ENCODE measurements at regions not wholly inside any gene's neighbourhood (a gene's known extent, or its start where the extent isn't known, plus 50 kb on each side); places are given as distances from the start of the nearest gene placed in this dataset.

GRCh38 chr7:131190146-131190545 lies 137.5 kb upstream of the MKLN1 start:
- no peaks in the 10 kb centered on the region for H3K27me3 ChIP-seq (replicated peaks; ENCODE audit: insufficient read depth, low read length)
- no peak for DNase-seq
- H3F3A ChIP-seq (ENCODE audit: insufficient read depth, low read length), result no peaks in the 10 kb centered on the region
- no peaks in the 10 kb centered on the region for H3K9me2 ChIP-seq (replicated peaks; ENCODE audit: insufficient read depth, low read length)
- H3K9me3 ChIP-seq (replicated peaks; ENCODE audit: insufficient read depth, low read length), result no peaks in the 10 kb centered on the region
- no peaks in the 10 kb centered on the region for H3K79me2 ChIP-seq (ENCODE audit: low read length)
- no peak overlapping the region for H2AFZ ChIP-seq (ENCODE audit: low read length)
- H3K27ac ChIP-seq (ENCODE audit: low read length), result no peak overlapping the region
- H3K4me1 ChIP-seq (ENCODE audit: low read length), result 0 out of 2 replicates have a peak, but pooled peaks cover 5% of the 10 kb centered on the region
- H4K20me1 ChIP-seq (ENCODE audit: insufficient read depth, low read length), result no peaks in the 10 kb centered on the region
- no peak overlapping the region for H3K4me3 ChIP-seq (ENCODE audit: low read length)
- H3K9ac ChIP-seq (ENCODE audit: low read length), result no peak overlapping the region
- TF ChIP-seq CTCF (IDR thresholded peaks at IDR 0.05; ENCODE audit: low read length) (no peak), EZH2 (optimal IDR thresholded peaks at IDR 0.05; ENCODE audit: low read depth, low read length) (no peak), EZH2phosphoT487 (IDR thresholded peaks at IDR 0.05; ENCODE audit: low read length) (no peak)
- no peaks in the 10 kb centered on the region for H3K36me3 ChIP-seq (replicated peaks; ENCODE audit: insufficient read depth, low read length)
- H3K4me2 ChIP-seq (ENCODE audit: low read depth, low read length), result no peak overlapping the region

- TF ChIP-seq CTCF (IDR thresholded peaks at IDR 0.05; ENCODE audit: low read length) (no peak), EZH2 (optimal IDR thresholded peaks at IDR 0.05; ENCODE audit: low read depth, low read length) (no peak), EZH2phosphoT487 (IDR thresholded peaks at IDR 0.05; ENCODE audit: low read length) (no peak)
- DNase-seq, result no peak
- no peak overlapping the region for H3K9ac ChIP-seq (ENCODE audit: low read length)
- H2AFZ ChIP-seq (ENCODE audit: low read length), result no peak overlapping the region
- H4K20me1 ChIP-seq (ENCODE audit: insufficient read depth, low read length), result no peaks in the 10 kb centered on the region
- no peak overlapping the region for H3K27ac ChIP-seq (ENCODE audit: low read length)
- no peaks in the 10 kb centered on the region for H3K27me3 ChIP-seq (replicated peaks; ENCODE audit: insufficient read depth, low read length)
- H3K4me2 ChIP-seq (ENCODE audit: low read depth, low read length), result no peak overlapping the region
- no peaks in the 10 kb centered on the region for H3K79me2 ChIP-seq (ENCODE audit: low read length)
- no peaks in the 10 kb centered on the region for H3F3A ChIP-seq (ENCODE audit: insufficient read depth, low read length)
- 0 out of 2 replicates have a peak, but pooled peaks cover 5% of the 10 kb centered on the region for H3K4me1 ChIP-seq (ENCODE audit: low read length)
- H3K9me3 ChIP-seq (replicated peaks; ENCODE audit: insufficient read depth, low read length), result no peaks in the 10 kb centered on the region
- H3K9me2 ChIP-seq (replicated peaks; ENCODE audit: insufficient read depth, low read length), result no peaks in the 10 kb centered on the region
- no peak overlapping the region for H3K4me3 ChIP-seq (ENCODE audit: low read length)
- H3K36me3 ChIP-seq (replicated peaks; ENCODE audit: insufficient read depth, low read length), result no peaks in the 10 kb centered on the region
These were observed 137.1 kb upstream of the MKLN1 start for GRCh38 chr7:131190581-131190980.

GRCh38 chr7:131194070-131194865 lies 133.4 kb upstream of the MKLN1 start:
- Histone ChIP-seq H3K79me2 (ENCODE audit: low read length) (no peaks in the 10 kb centered on the region), H3K27me3 (replicated peaks; ENCODE audit: insufficient read depth, low read length) (no peaks in the 10 kb centered on the region), H2AFZ (ENCODE audit: low read length) (no peak overlapping the region), H4K20me1 (ENCODE audit: insufficient read depth, low read length) (no peaks in the 10 kb centered on the region), H3K4me2 (ENCODE audit: low read depth, low read length) (no peak overlapping the region), H3K4me1 (ENCODE audit: low read length) (no peaks in the 10 kb centered on the region), H3K27ac (ENCODE audit: low read length) (no peak overlapping the region), H3K9ac (ENCODE audit: low read length) (no peak overlapping the region), H3K9me3 (replicated peaks; ENCODE audit: insufficient read depth, low read length) (no peaks in the 10 kb centered on the region), H3K9me2 (replicated peaks; ENCODE audit: insufficient read depth, low read length) (no peaks in the 10 kb centered on the region), H3K4me3 (ENCODE audit: low read length) (no peak overlapping the region), H3K36me3 (replicated peaks; ENCODE audit: insufficient read depth, low read length) (no peaks in the 10 kb centered on the region), H3F3A (ENCODE audit: insufficient read depth, low read length) (no peaks in the 10 kb centered on the region)
- TF ChIP-seq EZH2 (optimal IDR thresholded peaks at IDR 0.05; ENCODE audit: low read depth, low read length) (no peak), CTCF (IDR thresholded peaks at IDR 0.05; ENCODE audit: low read length) (no peak), EZH2phosphoT487 (IDR thresholded peaks at IDR 0.05; ENCODE audit: low read length) (no peak)
- no peak for DNase-seq
